Kidney (tissue), 13 donors: ENCODE measurements at regions not wholly inside any gene's neighbourhood (a gene's known extent, or its start where the extent isn't known, plus 50 kb on each side); places are given as distances from the start of the nearest gene placed in this dataset.

ENCODE experiments used
- DNase-seq, 5 donors: peaks; one replicate each; pipeline ENCODE4 v3.0.0-alpha.2; 2013 to 2020
- FAIRE-seq: peaks from 2 replicates; lab custom pipeline; 2012; peaks lifted over from hg19 to GRCh38; lab: Jason Lieb, UNC
- H3K27ac ChIP-seq, 2 donors: one replicate each; pipeline ENCODE4 v1.7.0; 2013; ENCODE audit warnings: low read depth in 2 of 2, low read length in 2 of 2, inconsistent platforms in 1 of 2
- H3K27me3 ChIP-seq: one replicate; pipeline ENCODE4 v1.7.1; 2013; ENCODE audit warnings: low read length, inconsistent platforms; ENCODE audit not compliant: control insufficient read depth, insufficient read depth
- H3K36me3 ChIP-seq, 3 donors: one replicate each; pipeline versions ENCODE4 v1.7.0 to v1.7.1; 2013; ENCODE audit warnings: low read length in 3 of 3, control low read depth in 1 of 3, inconsistent platforms in 1 of 3; ENCODE audit not compliant: insufficient read depth in 3 of 3, control insufficient read depth in 2 of 3
- H3K4me1 ChIP-seq, 3 donors: one replicate each; pipeline versions ENCODE4 v1.7.0 to v1.7.1; 2013; ENCODE audit warnings: low read length in 3 of 3, inconsistent platforms in 1 of 3, low read depth in 1 of 3; ENCODE audit not compliant: control insufficient read depth in 2 of 3, insufficient read depth in 2 of 3
- H3K4me3 ChIP-seq, 3 donors: one replicate each; pipeline versions ENCODE4 v1.7.0 to v1.8.1; 2013; ENCODE audit warnings: low read length in 3 of 3, control low read depth in 1 of 3, inconsistent platforms in 1 of 3
- H3K9ac ChIP-seq, 3 donors: one replicate each; pipeline versions ENCODE4 v1.7.0 to v1.7.1; 2013; ENCODE audit warnings: low read length in 3 of 3, control low read depth in 1 of 3, inconsistent platforms in 1 of 3
- H3K9me3 ChIP-seq, 3 donors: one replicate each; pipeline versions ENCODE4 v1.7.0 to v1.7.1; 2013; ENCODE audit warnings: low read length in 3 of 3, control low read depth in 1 of 3, inconsistent platforms in 1 of 3; ENCODE audit not compliant: control insufficient read depth in 2 of 3, insufficient read depth in 1 of 3
- CTCF ChIP-seq: IDR thresholded peaks from 3 replicates; pipeline ENCODE4 v1.5.1; 2012; ENCODE audit warnings: mild to moderate bottlenecking, moderate library complexity, borderline replicate concordance; ENCODE audit not compliant: insufficient read depth; ENCODE audit errors: extremely low read depth
- intact Hi-C: fragments of 100-400 bp; cut with DNase I; formaldehyde crosslinking; loops from one replicate; pipeline ENCODE4 v1.11.1; 2022
- donor health status: control.
- donor health status: control.
- donor health status: control.
- donor health status: control.
- donor health status: control.
- donor health status: DM: yes; HTN: yes; CAD: no.
- donor health status: Normal renal cell carcinoma (clear cell type).

GRCh38 chr16:77488652-77489051, 53.8 kb upstream of the ADAMTS18 start:
- no peak for DNase-seq
- Histone ChIP-seq H3K9me3 (peaks cover 0 to 3% (median 0%) of the 10 kb centered on the region in 3 donors), H3K9ac (no peak overlapping the region), H3K27ac (no peak overlapping the region), H3K27me3 (no peaks in the 10 kb centered on the region), H3K36me3 (no peaks in the 10 kb centered on the region), H3K4me3 (no peak overlapping the region), H3K4me1 (no peaks in the 10 kb centered on the region)
- no peak for TF ChIP-seq CTCF
- intact Hi-C loops = no loop called here
- FAIRE-seq = no peak

GRCh38 chr16:77491091-77491490, 56.3 kb upstream of the ADAMTS18 start:
- H3K9ac ChIP-seq = no peak overlapping the region
- FAIRE-seq = no peak
- no peak for DNase-seq
- H3K36me3 ChIP-seq = no peaks in the 10 kb centered on the region
- H3K4me3 ChIP-seq = no peak overlapping the region
- no peak for TF ChIP-seq CTCF
- no peaks in the 10 kb centered on the region for H3K4me1 ChIP-seq
- no peaks in the 10 kb centered on the region for H3K27me3 ChIP-seq
- H3K27ac ChIP-seq = no peak overlapping the region
- H3K9me3 ChIP-seq = peaks cover 0 to 3% (median 0%) of the 10 kb centered on the region in 3 donors
- intact Hi-C loops = no loop called here

GRCh38 chr16:77496934-77497333, 62.1 kb upstream of the ADAMTS18 start:
- no peak for FAIRE-seq

More at GRCh38 chr16:77496934-77497333, 62.1 kb upstream of the ADAMTS18 start:
- intact Hi-C loops = no loop called here
- Histone ChIP-seq H3K27ac (no peak overlapping the region), H3K4me3 (no peak overlapping the region), H3K4me1 (peaks cover 0 to 12% (median 0%) of the 10 kb centered on the region in 3 donors), H3K9ac (no peak overlapping the region), H3K27me3 (no peaks in the 10 kb centered on the region), H3K9me3 (no peaks in the 10 kb centered on the region), H3K36me3 (no peaks in the 10 kb centered on the region)
- DNase-seq = no peak
- no peak for TF ChIP-seq CTCF
